ENCODE measurements at regions not wholly inside any gene's neighbourhood (a gene's known extent, or its start where the extent isn't known, plus 50 kb on each side); places are given as distances from the start of the nearest gene placed in this dataset.

GRCh38 chr2:177029901-177030300, 182.7 kb upstream of the HNRNPA3 start:
- TF ChIP-seq CTCF (IDR thresholded peaks at IDR 0.05) = no peak
- TF ChIP-seq POLR2AphosphoS5 (IDR thresholded peaks at IDR 0.05) = no peak

Measured in stomach (tissue), 4 donors.